ENCODE measurements at regions not wholly inside any gene's neighbourhood (a gene's known extent, or its start where the extent isn't known, plus 50 kb on each side); places are given as distances from the start of the nearest gene placed in this dataset.

DNA sequence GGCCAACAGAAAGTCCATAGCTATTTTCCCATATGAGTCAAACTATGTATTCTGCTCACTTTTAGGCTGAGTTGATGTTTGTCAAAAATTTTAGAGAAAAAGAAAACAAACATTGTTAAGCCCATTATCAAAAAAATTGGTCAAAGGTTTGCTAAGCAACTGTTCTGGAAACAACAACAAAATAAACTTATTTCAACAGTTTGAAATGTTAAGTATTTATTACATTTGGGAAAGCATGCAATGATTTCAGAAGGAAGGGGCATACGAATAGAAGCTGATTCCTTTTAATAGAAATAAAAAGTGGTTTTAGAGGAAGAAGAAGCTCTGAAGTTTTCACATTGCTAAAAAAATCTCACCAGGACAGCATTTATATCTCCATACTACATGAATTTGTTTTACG, 1837.5 kb upstream of the CELF4 start:
- no peak for DNase-seq (ENCODE audit: low read depth in 1 of 2, low spot score in 1 of 2)
- Histone ChIP-seq H3K4me1 (ENCODE audit: low read depth) (no peaks in the 10 kb centered on the region), H3K4me3 (no peak overlapping the region), H3K27ac (no peak overlapping the region), H3K36me3 (no peaks in the 10 kb centered on the region), H3K27me3 (no peaks in the 10 kb centered on the region), H3K9me3 (ENCODE audit: low read depth) (no peaks in the 10 kb centered on the region)
- TF ChIP-seq, protein P1, sequence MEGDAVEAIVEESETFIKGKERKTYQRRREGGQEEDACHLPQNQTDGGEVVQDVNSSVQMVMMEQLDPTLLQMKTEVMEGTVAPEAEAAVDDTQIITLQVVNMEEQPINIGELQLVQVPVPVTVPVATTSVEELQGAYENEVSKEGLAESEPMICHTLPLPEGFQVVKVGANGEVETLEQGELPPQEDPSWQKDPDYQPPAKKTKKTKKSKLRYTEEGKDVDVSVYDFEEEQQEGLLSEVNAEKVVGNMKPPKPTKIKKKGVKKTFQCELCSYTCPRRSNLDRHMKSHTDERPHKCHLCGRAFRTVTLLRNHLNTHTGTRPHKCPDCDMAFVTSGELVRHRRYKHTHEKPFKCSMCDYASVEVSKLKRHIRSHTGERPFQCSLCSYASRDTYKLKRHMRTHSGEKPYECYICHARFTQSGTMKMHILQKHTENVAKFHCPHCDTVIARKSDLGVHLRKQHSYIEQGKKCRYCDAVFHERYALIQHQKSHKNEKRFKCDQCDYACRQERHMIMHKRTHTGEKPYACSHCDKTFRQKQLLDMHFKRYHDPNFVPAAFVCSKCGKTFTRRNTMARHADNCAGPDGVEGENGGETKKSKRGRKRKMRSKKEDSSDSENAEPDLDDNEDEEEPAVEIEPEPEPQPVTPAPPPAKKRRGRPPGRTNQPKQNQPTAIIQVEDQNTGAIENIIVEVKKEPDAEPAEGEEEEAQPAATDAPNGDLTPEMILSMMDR (IDR thresholded peaks at IDR 0.05; ENCODE audit: low read depth, low read length), result no peak

DNA sequence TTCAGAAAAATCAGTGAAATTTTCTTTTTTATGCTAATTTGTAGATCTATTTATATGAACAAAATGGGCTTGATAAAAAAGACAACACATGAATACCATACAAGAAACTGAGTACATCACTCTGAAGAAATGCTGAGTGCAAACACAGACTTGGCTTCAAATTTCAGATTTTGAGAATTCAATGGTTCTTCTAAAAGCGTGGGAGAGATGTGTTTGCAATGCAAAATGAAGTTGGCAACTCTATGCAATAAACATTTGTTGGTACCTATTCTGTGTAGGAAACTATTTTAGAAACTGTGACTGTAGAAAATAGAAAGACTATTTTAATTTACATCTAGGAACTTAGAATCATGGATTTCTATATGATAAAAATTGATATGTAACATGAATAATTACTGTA, 1834.1 kb upstream of the CELF4 start:
- no peak for DNase-seq (ENCODE audit: low read depth in 1 of 2, low spot score in 1 of 2)
- Histone ChIP-seq H3K27me3 (no peaks in the 10 kb centered on the region), H3K9me3 (ENCODE audit: low read depth) (no peaks in the 10 kb centered on the region), H3K4me1 (ENCODE audit: low read depth) (no peaks in the 10 kb centered on the region), H3K36me3 (no peaks in the 10 kb centered on the region), H3K27ac (no peak overlapping the region), H3K4me3 (no peak overlapping the region)
- TF ChIP-seq, protein P1 (IDR thresholded peaks at IDR 0.05; ENCODE audit: low read depth, low read length), result no peak

DNA sequence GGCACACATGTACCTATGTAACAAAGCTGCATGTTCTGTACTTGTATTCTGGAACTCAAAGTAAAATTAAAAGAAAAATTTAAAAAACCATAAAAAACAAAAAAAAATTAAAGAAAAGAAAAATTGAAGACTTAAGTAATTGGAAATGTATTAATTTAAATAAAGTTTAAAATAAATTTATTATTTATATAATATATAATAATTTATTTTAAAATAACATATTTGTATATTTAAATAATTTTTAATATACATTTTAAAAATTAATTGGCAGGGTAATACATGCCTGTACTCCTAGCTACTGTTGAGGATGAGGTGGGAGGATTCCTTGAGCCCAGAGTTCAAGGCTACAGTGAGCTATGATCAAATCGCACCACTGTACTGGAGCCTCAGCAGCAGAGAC, 1830.6 kb upstream of the CELF4 start:
- no peaks in the 10 kb centered on the region for H3K36me3 ChIP-seq
- no peak overlapping the region for H3K27ac ChIP-seq
- no peaks in the 10 kb centered on the region for H3K27me3 ChIP-seq
- H3K4me3 ChIP-seq, result no peak overlapping the region
- H3K4me1 ChIP-seq (ENCODE audit: low read depth), result no peaks in the 10 kb centered on the region
- TF ChIP-seq, protein P1 (IDR thresholded peaks at IDR 0.05; ENCODE audit: low read depth, low read length), result no peak
- H3K9me3 ChIP-seq (ENCODE audit: low read depth), result no peaks in the 10 kb centered on the region
- DNase-seq (ENCODE audit: low read depth in 1 of 2, low spot score in 1 of 2), result no peak

DNA sequence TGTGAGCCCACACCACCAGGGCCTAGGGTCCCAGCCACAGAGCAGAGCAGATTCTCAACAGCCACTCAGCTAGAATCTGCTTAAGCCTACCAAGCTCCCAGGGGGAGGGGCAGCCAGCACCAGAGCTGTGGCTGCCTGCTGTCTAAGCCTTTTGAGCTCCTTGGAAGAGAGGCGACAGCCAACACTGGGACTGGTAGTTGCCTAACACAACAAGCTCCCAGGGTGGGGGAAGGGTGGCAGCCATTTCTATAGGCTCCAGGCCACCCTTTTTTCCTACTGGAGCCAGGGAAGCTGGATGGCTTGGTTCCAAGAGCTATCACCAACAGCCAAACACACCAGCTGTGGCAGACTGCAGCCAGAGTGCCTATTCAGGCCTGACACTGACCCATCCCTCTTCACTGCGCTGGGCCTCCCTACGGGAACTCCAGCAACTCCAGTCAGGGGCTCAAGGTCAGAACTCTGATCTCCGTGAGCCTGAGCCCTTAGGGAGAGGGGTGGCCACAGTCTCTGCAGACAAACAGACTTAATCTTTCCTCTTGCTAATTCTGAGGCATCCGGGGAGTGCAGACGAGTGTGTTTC, 1824.3 kb upstream of the CELF4 start:
- peak; percentile 7 to 41 for DNase-seq (ENCODE audit: low read depth in 1 of 2, low spot score in 1 of 2)
- H3K4me3 ChIP-seq, result no peak overlapping the region
- TF ChIP-seq, protein P1 (IDR thresholded peaks at IDR 0.05; ENCODE audit: low read depth, low read length), result no peak
- H3K27ac ChIP-seq, result no peak overlapping the region
- H3K27me3 ChIP-seq, result no peaks in the 10 kb centered on the region
- no peaks in the 10 kb centered on the region for H3K9me3 ChIP-seq (ENCODE audit: low read depth)
- H3K4me1 ChIP-seq (ENCODE audit: low read depth), result no peaks in the 10 kb centered on the region
- H3K36me3 ChIP-seq, result no peaks in the 10 kb centered on the region

DNA sequence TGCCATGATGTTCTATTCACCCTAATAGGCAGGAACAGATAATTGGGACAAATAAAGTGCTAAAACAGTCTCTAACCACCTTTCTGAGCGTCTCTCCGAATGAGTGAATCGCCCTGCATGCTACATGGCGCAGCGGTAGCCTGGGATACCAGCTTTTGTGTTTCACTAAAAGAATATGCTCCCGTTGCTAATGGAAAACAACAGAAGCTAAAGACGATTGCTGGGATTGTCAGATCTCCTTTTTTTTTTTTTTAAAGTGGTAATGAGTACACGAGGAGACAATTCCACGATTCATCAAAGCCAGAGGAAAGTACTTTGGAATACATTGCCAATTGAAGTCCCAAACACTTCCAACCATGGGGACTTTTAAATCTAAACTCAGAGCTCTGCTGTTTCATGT, 1815.3 kb upstream of the CELF4 start:
- Histone ChIP-seq H3K27me3 (no peaks in the 10 kb centered on the region), H3K4me3 (no peak overlapping the region), H3K36me3 (no peaks in the 10 kb centered on the region), H3K27ac (no peak overlapping the region), H3K9me3 (ENCODE audit: low read depth) (no peaks in the 10 kb centered on the region), H3K4me1 (ENCODE audit: low read depth) (no peaks in the 10 kb centered on the region)
- TF ChIP-seq, protein P1 (IDR thresholded peaks at IDR 0.05; ENCODE audit: low read depth, low read length), result no peak
- DNase-seq (ENCODE audit: low read depth in 1 of 2, low spot score in 1 of 2), result no peak

All from cardiac muscle cell (in vitro differentiated cells and primary cell).